PFSK-1 (cell line): ENCODE measurements at regions not wholly inside any gene's neighbourhood (a gene's known extent, or its start where the extent isn't known, plus 50 kb on each side); places are given as distances from the start of the nearest gene placed in this dataset.

Experiments
- FOXP2 ChIP-seq: optimal IDR thresholded peaks from 2 replicates; pipeline ENCODE3; 2011; ENCODE audit warnings: borderline replicate concordance, control low read depth, inconsistent platforms; ENCODE audit not compliant: insufficient read depth; ENCODE audit errors: extremely low read length, extremely low read depth
- POLR2AphosphoS5 ChIP-seq: IDR thresholded peaks from 2 replicates; pipeline ENCODE4 v1.6.1; 2012; ENCODE audit warnings: low read depth, mild to moderate bottlenecking, control low read depth, low read length, moderate library complexity
- REST ChIP-seq, 2 experiments: IDR thresholded peaks; 2 replicates each; pipeline versions ENCODE4 v1.6.1 to v1.8.0; 2011 to 2012; ENCODE audit warnings: low read depth in 2 of 2, low read length in 2 of 2, control low read depth in 1 of 2, inconsistent platforms in 1 of 2, mild to moderate bottlenecking in 1 of 2, moderate library complexity in 1 of 2; ENCODE audit not compliant: insufficient read depth in 1 of 2
- SIN3A ChIP-seq: IDR thresholded peaks from 2 replicates; pipeline ENCODE4 v1.6.1; 2012; ENCODE audit warnings: mild to moderate bottlenecking, low read length, moderate library complexity, borderline replicate concordance; ENCODE audit not compliant: insufficient read depth
- TAF1 ChIP-seq: IDR thresholded peaks from 2 replicates; pipeline ENCODE4 v1.6.1; 2012; ENCODE audit warnings: low read length, control low read depth, borderline replicate concordance; ENCODE audit not compliant: insufficient read depth

DNA sequence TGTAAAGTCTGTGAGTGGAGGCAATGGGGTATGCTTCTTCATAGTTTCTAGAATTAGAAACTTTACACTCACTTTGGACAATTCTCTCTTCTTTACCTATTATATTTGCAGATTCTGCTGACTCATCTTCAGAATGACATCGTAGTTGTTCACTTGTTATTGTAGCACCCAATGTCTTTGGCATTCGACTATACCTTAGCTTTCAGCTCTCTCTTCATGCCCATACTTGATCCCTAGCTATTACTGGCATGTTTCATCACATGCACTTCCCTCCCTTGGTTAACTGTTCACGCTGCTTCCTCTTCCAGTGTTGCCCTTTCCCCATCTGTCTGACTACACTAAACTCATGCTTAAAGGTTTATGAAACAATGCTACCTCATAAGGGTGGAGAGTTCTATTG is 298.1 kb upstream of the TCF21 start:
- TF ChIP-seq SIN3A (no peak), REST (IDR thresholded peaks at IDR 0.05; ENCODE audit: insufficient read depth in 1 of 2, low read depth in 2 of 2, low read length in 2 of 2) (no peak), FOXP2 (no peak), POLR2AphosphoS5 (no peak), TAF1 (no peak)

- TF ChIP-seq FOXP2 (no peak), POLR2AphosphoS5 (no peak), TAF1 (no peak), SIN3A (no peak), REST (IDR thresholded peaks at IDR 0.05; ENCODE audit: insufficient read depth in 1 of 2, low read depth in 2 of 2, low read length in 2 of 2) (no peak)
Observed at GRCh38 chr6:133591275-133591674, 297.6 kb upstream of the TCF21 start.

- TF ChIP-seq FOXP2 (no peak), SIN3A (no peak), POLR2AphosphoS5 (no peak), REST (IDR thresholded peaks at IDR 0.05; ENCODE audit: insufficient read depth in 1 of 2, low read depth in 2 of 2, low read length in 2 of 2) (no peak), TAF1 (no peak)
Observed at GRCh38 chr6:133594652-133595110, 294.2 kb upstream of the TCF21 start.

DNA sequence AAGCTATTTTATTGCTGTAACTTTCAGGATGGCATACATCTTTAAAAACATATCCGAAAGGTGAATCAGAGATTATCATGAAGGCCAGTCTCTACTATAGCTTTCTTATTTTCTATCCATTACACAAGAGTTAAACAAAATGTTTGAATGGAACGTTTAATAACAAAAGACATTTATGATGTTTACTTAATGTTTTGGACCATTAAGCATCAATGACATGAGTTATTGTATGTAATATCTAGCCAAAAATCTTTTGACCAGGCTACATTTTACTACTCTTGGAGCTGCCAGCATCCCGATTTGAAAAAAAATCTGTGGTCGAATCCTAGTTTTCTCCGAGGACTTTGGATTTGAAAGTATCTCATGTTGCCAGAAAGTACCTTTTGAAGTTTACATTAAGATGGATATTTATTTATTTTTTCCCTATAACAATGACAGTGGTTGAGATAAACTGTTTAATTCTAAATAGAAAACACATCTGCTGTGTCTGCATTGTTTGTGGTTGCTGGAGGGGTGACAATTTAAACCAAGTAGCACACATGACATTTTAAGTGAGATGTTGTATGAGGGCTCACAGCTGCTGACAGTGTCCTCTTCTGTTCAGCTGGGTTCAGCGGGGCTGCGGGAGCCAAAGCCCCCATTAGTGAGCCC is 293.7 kb upstream of the TCF21 start:
- TF ChIP-seq SIN3A (no peak), FOXP2 (no peak), POLR2AphosphoS5 (no peak), REST (IDR thresholded peaks at IDR 0.05; ENCODE audit: insufficient read depth in 1 of 2, low read depth in 2 of 2, low read length in 2 of 2) (no peak), TAF1 (no peak)

GRCh38 chr6:133606852-133607251 is 282.1 kb upstream of the TCF21 start:
- TF ChIP-seq REST (IDR thresholded peaks at IDR 0.05; ENCODE audit: insufficient read depth in 1 of 2, low read depth in 2 of 2, low read length in 2 of 2) (no peak), POLR2AphosphoS5 (no peak), FOXP2 (no peak), TAF1 (no peak), SIN3A (no peak)
